Endodermal cell (in vitro differentiated cells): ENCODE measurements at regions not wholly inside any gene's neighbourhood (a gene's known extent, or its start where the extent isn't known, plus 50 kb on each side); places are given as distances from the start of the nearest gene placed in this dataset.

Source experiments
- DNase-seq: peaks from one replicate; pipeline ENCODE4 v3.0.0-alpha.2; 2017
- H3K27ac ChIP-seq: 2 replicates; pipeline ENCODE4 v1.5.1; 2013; ENCODE audit warnings: mild to moderate bottlenecking, low read depth, low read length, moderate library complexity
- H3K27me3 ChIP-seq: 2 replicates; pipeline ENCODE4 v1.6.1; 2013; ENCODE audit warnings: mild to moderate bottlenecking, low read length, moderate library complexity; ENCODE audit not compliant: insufficient read depth, control insufficient read depth, poor library complexity, severe bottlenecking
- H3K36me3 ChIP-seq: 2 replicates; pipeline ENCODE4 v1.7.0; 2013; ENCODE audit warnings: mild to moderate bottlenecking, low read length, moderate library complexity; ENCODE audit not compliant: control insufficient read depth, insufficient read depth
- H3K4me1 ChIP-seq: one replicate; pipeline ENCODE4 v1.7.0; 2013; ENCODE audit warnings: low read length; ENCODE audit not compliant: control insufficient read depth, insufficient read depth
- H3K4me3 ChIP-seq: 2 replicates; pipeline ENCODE4 v1.5.1; 2013; ENCODE audit warnings: mild to moderate bottlenecking, low read length, moderate library complexity
- H3K9ac ChIP-seq: 2 replicates; pipeline ENCODE4 v1.6.1; 2013; ENCODE audit warnings: mild to moderate bottlenecking, low read length, moderate library complexity; ENCODE audit not compliant: poor library complexity, severe bottlenecking; ENCODE audit errors: extremely low read depth
- H3K9me3 ChIP-seq: 2 replicates; pipeline ENCODE4 v1.6.1; 2013; ENCODE audit warnings: mild to moderate bottlenecking, low read length, moderate library complexity; ENCODE audit not compliant: control insufficient read depth
- H3K27ac Mint-ChIP-seq: 2 replicates; pipeline ENCODE4 v1.8.0; 2020; ENCODE audit warnings: mixed read lengths
- H3K27me3 Mint-ChIP-seq: 2 replicates; pipeline ENCODE4 v1.8.0; 2021; ENCODE audit warnings: mild to moderate bottlenecking, mixed read lengths; ENCODE audit not compliant: insufficient read depth
- H3K36me3 Mint-ChIP-seq: 2 replicates; pipeline ENCODE4 v1.8.0; 2020; ENCODE audit warnings: low read depth, mixed read lengths
- H3K4me1 Mint-ChIP-seq: 2 replicates; pipeline ENCODE4 v1.8.0; 2020; ENCODE audit warnings: mixed read lengths
- H3K4me3 Mint-ChIP-seq: 2 replicates; pipeline ENCODE4 v1.8.0; 2020; ENCODE audit warnings: mild to moderate bottlenecking, moderate library complexity, mixed read lengths
- H3K9me3 Mint-ChIP-seq: 2 replicates; pipeline ENCODE4 v1.8.0; 2020; ENCODE audit warnings: mild to moderate bottlenecking, mixed read lengths
- WGBS, 2 experiments: methylation state at CpG; one replicate each; pipeline versions ENCODE4 v1.1.5 to v1.1.7; 2013; ENCODE audit warnings: missing lambda C conversion rate in 2 of 2, mixed read lengths in 1 of 2; ENCODE audit not compliant: insufficient coverage in 1 of 2, insufficient read length in 1 of 2; 5-methylcytosine and 5-hydroxymethylcytosine counted together
- TF ChIP-seq, protein P1 (sequence below): fragments of 200-600 bp; sonication (generic); conservative IDR thresholded peaks from 2 replicates; pipeline ENCODE4 v1.5.0; 2021; ENCODE audit warnings: antibody characterized with exemption, mild to moderate bottlenecking

DNA sequence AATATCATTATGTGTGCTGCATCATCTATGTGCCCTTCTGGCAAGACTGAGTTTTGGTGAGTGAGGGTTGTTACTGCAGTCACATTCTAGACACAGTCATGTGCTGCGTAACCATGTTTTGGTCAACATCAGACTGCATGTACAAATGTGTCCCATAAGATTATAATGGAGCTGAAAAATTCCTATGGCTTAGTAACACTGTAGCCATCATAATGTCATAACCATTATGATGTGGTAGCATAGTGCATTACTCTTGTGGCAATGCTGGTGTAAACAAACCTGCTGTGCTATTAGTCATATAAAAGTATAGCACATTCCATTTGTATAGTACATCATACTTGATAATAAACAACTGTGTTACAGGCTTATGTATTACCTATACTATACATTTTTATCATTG is 198.1 kb upstream of the NUDT6 start:
- no peak overlapping the region for H3K4me3 Mint-ChIP-seq
- H3K27ac Mint-ChIP-seq: no peak overlapping the region
- Histone ChIP-seq H3K4me1 (no peaks in the 10 kb centered on the region), H3K9ac (no peak overlapping the region), H3K27ac (no peak overlapping the region), H3K36me3 (no peaks in the 10 kb centered on the region), H3K27me3 (no peaks in the 10 kb centered on the region), H3K9me3 (no peaks in the 10 kb centered on the region), H3K4me3 (no peak overlapping the region)
- no peaks in the 10 kb centered on the region for H3K4me1 Mint-ChIP-seq
- WGBS, 2 experiments: 100% methylated on average over 1 of the region's 1 CpG; no CpG with 5 or more reads in 1 of the 2 experiments
- H3K36me3 Mint-ChIP-seq: peaks cover 3% of the 10 kb centered on the region
- TF ChIP-seq, protein P1, sequence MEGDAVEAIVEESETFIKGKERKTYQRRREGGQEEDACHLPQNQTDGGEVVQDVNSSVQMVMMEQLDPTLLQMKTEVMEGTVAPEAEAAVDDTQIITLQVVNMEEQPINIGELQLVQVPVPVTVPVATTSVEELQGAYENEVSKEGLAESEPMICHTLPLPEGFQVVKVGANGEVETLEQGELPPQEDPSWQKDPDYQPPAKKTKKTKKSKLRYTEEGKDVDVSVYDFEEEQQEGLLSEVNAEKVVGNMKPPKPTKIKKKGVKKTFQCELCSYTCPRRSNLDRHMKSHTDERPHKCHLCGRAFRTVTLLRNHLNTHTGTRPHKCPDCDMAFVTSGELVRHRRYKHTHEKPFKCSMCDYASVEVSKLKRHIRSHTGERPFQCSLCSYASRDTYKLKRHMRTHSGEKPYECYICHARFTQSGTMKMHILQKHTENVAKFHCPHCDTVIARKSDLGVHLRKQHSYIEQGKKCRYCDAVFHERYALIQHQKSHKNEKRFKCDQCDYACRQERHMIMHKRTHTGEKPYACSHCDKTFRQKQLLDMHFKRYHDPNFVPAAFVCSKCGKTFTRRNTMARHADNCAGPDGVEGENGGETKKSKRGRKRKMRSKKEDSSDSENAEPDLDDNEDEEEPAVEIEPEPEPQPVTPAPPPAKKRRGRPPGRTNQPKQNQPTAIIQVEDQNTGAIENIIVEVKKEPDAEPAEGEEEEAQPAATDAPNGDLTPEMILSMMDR: no peak
- no peaks in the 10 kb centered on the region for H3K27me3 Mint-ChIP-seq
- no peak for DNase-seq
- peaks cover 3% of the 10 kb centered on the region for H3K9me3 Mint-ChIP-seq

DNA sequence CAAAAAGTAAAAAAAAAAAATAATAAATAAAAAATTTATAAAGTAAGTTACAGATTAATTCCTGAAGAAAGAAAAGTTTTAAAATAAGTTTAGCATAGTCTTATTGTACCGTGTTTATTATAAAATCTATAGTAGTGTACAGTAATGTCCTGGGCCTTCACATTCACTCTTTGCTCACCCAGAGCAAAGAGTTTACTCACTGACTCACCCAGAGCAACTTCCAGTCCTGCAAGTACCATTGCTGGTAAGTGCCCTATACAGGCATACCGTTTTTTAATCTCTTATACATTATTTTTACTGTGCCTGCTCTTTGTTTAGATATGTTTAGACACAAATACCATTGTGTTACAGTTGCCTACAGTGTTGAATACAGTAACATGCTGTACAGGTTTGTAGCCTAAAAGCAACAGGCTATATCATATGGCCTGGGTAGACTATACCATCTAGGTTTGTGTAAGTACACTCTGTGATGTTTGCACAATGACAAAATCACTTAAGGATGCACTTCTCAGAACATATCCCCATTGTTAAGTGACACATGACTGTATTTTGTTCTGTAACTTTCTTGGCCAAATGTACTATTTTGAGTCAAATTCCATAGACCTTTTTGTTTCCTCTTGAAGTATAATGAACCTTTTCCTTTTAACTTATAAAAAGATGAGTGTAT is 199.0 kb upstream of the NUDT6 start:
- Histone ChIP-seq H3K9me3 (no peaks in the 10 kb centered on the region), H3K27ac (no peak overlapping the region), H3K27me3 (no peaks in the 10 kb centered on the region), H3K4me3 (no peak overlapping the region), H3K9ac (no peak overlapping the region), H3K4me1 (no peaks in the 10 kb centered on the region), H3K36me3 (no peaks in the 10 kb centered on the region)
- Mint-ChIP-seq H3K4me3 (no peak overlapping the region), H3K9me3 (peaks cover 3% of the 10 kb centered on the region), H3K27me3 (no peaks in the 10 kb centered on the region), H3K27ac (no peak overlapping the region), H3K36me3 (peaks cover 3% of the 10 kb centered on the region), H3K4me1 (no peaks in the 10 kb centered on the region)
- no peak for DNase-seq
- WGBS, 2 experiments: 95% methylated on average over 2 of the region's 2 CpGs; no CpG with 5 or more reads in 1 of the 2 experiments
- TF ChIP-seq, protein P1: no peak

DNA sequence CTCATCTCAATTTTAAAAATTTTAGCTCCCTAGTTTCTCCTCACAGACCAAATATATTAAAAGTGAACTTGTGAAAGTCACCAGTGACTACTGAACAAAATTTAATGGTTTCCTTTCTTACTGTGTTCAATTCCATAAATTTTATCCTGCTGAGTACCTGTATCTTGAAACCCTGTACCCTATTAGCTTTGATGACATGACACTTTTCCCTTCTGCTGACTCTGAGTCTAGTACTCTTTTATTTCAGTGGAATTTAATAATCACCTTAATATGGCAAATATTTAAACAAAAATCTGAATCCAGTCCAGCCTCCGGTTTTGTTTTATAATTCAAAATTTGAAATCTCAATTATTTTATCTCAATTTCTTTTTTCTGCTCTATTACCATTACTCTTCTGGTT is 203.1 kb upstream of the NUDT6 start:
- no peaks in the 10 kb centered on the region for H3K36me3 ChIP-seq
- H3K27ac ChIP-seq: no peak overlapping the region
- Mint-ChIP-seq H3K4me1 (peaks cover 4% of the 10 kb centered on the region), H3K36me3 (peaks cover 3% of the 10 kb centered on the region), H3K4me3 (no peak overlapping the region), H3K27ac (no peak overlapping the region), H3K9me3 (peaks cover 3% of the 10 kb centered on the region), H3K27me3 (no peaks in the 10 kb centered on the region)
- DNase-seq: no peak
- peaks cover 7% of the 10 kb centered on the region for H3K4me1 ChIP-seq
- TF ChIP-seq, protein P1: no peak
- no peaks in the 10 kb centered on the region for H3K9me3 ChIP-seq
- H3K9ac ChIP-seq: no peak overlapping the region
- 94 to 100% methylated on average over 1 of the region's 1 CpG for WGBS, 2 experiments
- no peak overlapping the region for H3K4me3 ChIP-seq
- H3K27me3 ChIP-seq: no peaks in the 10 kb centered on the region
